ENCODE measurements at regions not wholly inside any gene's neighbourhood (a gene's known extent, or its start where the extent isn't known, plus 50 kb on each side); places are given as distances from the start of the nearest gene placed in this dataset.

DNA sequence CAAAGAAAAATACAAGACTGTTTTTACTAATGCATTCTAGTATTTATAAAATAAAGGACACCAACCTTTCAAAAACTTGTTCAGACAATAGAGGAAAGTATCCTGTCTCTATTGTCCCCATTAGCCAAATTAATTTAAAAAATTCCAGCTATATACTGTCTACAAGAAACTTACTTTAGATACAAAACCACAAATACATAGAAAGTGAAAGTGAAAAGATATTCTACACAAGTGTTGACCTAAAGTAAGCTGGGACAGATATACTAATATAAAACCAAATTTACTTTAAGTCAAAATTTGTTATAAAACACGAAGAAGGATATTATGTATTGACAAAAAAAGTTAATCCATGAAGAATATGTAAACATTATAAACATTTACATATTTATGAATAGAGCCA is 893.3 kb upstream of the TMEFF2 start:
- TF ChIP-seq POLR2AphosphoS5 (IDR thresholded peaks at IDR 0.05; ENCODE audit: low read depth, low read length) (no peak), POLR2A (IDR thresholded peaks at IDR 0.05; ENCODE audit: low read depth, low read length) (no peak)

Data from GM12892 (cell line).